HG02759 (cell line): ENCODE measurements at regions not wholly inside any gene's neighbourhood (a gene's known extent, or its start where the extent isn't known, plus 50 kb on each side); places are given as distances from the start of the nearest gene placed in this dataset.

Experiments used
- ATAC-seq: cut with Tn5 transposase; IDR thresholded peaks from one replicate; pipeline ENCODE4 v1.9.1; 2021; ENCODE audit warnings: mild to moderate bottlenecking, moderate library complexity; ENCODE audit not compliant: unreplicated experiment

- ATAC-seq = no peak
These were observed 543.6 kb upstream of the CFAP20DC start for GRCh38 chr3:59593380-59593779.

GRCh38 chr3:59580996-59581395 is 531.2 kb upstream of the CFAP20DC start:
- no peak for ATAC-seq

GRCh38 chr3:59580499-59580898 is 530.7 kb upstream of the CFAP20DC start:
- ATAC-seq = no peak

GRCh38 chr3:59578129-59578528 is 528.3 kb upstream of the CFAP20DC start:
- no peak for ATAC-seq

GRCh38 chr3:59576606-59577005 is 526.8 kb upstream of the CFAP20DC start:
- no peak for ATAC-seq

- peak; percentile 84 for ATAC-seq
These were observed 525.5 kb upstream of the CFAP20DC start for GRCh38 chr3:59575113-59576001.

- ATAC-seq = no peak
These were observed 524.1 kb upstream of the CFAP20DC start for GRCh38 chr3:59573911-59574310.

GRCh38 chr3:59572106-59572505 is 522.3 kb upstream of the CFAP20DC start:
- no peak for ATAC-seq

- no peak for ATAC-seq
These were observed 521.0 kb upstream of the CFAP20DC start for GRCh38 chr3:59570806-59571205.

- no peak for ATAC-seq
These were observed 517.8 kb upstream of the CFAP20DC start for GRCh38 chr3:59567661-59568060.

- peak; percentile 99 for ATAC-seq
These were observed 516.7 kb upstream of the CFAP20DC start for GRCh38 chr3:59566481-59566975.

- no peak for ATAC-seq
These were observed 515.3 kb upstream of the CFAP20DC start for GRCh38 chr3:59565125-59565524.

GRCh38 chr3:59563966-59564365 is 514.1 kb upstream of the CFAP20DC start:
- no peak for ATAC-seq

- ATAC-seq = no peak
These were observed 513.3 kb upstream of the CFAP20DC start for GRCh38 chr3:59563072-59563605.

GRCh38 chr3:59559721-59560435 is 510.1 kb upstream of the CFAP20DC start:
- no peak for ATAC-seq

- ATAC-seq = no peak
These were observed 509.3 kb upstream of the CFAP20DC start for GRCh38 chr3:59558906-59559720.

- no peak for ATAC-seq
These were observed 505.9 kb upstream of the CFAP20DC start for GRCh38 chr3:59555593-59556315.

GRCh38 chr3:59553076-59553475 is 503.3 kb upstream of the CFAP20DC start:
- no peak for ATAC-seq

- ATAC-seq = no peak
These were observed 502.0 kb upstream of the CFAP20DC start for GRCh38 chr3:59551834-59552233.

- ATAC-seq = no peak
These were observed 500.1 kb upstream of the CFAP20DC start for GRCh38 chr3:59549962-59550361.
